HG02840 (cell line): ENCODE measurements at regions not wholly inside any gene's neighbourhood (a gene's known extent, or its start where the extent isn't known, plus 50 kb on each side); places are given as distances from the start of the nearest gene placed in this dataset.
"Not testable (repeated sequence)": the region's sequence is repeated elsewhere in the genome, so short reads cannot be mapped to it uniquely, and the experiment has no call there.

Experiments
- ATAC-seq: cut with Tn5 transposase; IDR thresholded peaks from one replicate; pipeline ENCODE4 v1.9.1; 2021; ENCODE audit warnings: mild to moderate bottlenecking, moderate library complexity, moderate number of reproducible peaks; ENCODE audit not compliant: unreplicated experiment, low FRiP score

DNA sequence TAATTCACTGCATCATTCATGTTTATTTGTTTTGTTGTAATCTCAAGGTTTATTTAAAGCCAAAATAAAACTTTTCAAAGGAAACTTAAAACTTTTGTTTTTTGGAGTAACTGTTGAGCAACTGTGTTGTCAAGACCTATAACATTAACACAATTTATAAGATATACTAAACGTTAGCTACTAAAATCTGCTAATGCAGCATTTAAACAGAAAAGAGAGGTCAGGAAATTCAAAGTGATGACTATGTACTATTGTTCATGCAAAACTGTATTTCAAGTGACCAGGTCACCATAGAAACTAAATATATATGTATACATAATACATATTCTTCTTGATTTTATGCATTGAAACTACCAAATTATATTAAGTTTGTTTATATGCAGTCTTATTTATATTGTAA is 1740.9 kb downstream of the EFNA5 start:
- ATAC-seq: no peak

DNA sequence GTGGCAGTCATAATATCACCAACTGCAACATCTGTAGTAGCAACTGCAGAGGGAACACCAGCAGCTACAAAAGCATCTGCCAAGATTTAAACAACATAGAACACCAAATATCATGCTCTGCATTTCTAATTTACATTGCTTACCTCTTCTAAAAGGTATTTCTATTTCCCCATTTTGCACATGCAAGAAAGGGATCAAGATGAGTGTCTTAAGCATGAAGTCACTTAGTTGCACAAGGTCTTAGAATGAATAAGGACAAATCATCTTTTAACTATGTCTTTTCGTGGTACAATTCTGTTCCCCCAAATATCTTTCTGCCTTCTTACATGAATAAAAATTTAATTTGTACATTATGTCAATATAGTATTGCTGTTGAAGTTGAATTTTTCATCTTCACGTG is 1746.4 kb downstream of the EFNA5 start:
- no peak for ATAC-seq

DNA sequence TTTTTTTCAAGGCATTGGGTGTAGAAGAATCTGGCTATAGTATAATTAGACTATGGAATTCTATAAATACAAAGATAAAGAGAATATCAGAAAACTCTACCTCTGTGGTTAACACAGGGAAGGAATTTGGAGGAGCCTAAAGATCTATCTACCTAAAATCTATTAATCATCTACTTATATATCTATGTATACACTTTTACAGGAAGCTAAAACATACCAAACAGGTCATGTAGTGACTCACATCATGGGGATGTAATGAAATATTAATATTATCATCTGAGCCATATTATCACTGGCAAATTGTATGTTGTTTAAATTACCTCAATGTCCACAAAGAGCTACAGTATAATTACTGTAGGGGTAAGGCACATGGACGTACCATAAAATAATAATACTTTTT is 1748.2 kb downstream of the EFNA5 start:
- ATAC-seq: no peak

DNA sequence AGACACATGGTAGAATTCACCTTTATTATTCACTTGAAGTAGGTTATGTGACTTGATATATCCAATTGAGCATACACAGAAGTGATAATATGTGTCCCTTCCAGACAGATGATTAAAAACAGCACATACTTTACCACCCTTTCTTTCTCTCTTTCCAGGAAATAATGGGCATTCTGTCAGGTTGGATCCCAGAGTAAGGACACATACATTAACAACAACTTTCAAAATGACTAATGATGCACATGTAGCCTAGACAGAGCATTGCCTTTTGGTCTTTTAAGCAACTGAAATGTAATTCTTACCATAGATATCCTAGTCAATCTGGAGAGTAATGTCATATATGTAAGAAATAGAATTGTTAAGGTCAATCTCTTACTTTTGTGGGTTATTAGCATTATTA is 1748.7 kb downstream of the EFNA5 start:
- ATAC-seq: no peak

DNA sequence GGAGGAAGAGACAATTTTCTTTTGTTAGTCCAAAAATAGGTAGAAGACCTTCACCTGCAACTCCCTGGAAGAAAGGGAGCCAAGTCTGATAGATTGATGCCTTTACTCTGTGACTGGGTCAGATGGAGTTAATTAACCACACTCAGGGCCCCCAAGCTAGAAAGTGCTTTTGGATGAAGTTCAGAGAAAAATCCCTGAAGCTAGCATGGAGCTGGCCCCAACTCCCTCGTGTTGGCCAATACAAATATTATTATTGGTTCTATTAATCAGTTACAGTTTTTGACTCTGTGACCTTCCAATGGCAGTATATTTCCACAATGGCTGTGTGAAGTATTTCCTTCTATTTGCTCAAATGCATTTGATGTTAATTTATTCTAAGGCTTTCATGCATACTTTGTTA is 1753.5 kb downstream of the EFNA5 start:
- ATAC-seq: no peak

DNA sequence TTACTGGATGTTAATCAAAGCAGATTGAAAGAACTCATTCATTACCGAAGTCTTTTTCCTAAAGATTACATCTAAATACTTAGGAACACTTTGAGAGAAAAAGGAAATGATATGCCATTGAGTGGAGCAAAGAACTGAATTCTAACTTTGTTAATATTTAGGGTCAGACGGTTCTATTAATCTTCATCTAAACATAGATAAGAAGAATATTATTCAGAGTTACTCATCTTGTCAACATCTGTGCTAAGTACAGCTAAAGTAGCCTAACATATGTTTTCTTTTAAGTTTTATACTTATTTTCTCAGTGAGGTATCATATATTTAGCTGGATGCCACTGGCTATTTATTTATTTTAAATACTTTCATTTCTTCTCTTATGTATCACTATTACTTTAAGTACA is 1763.7 kb downstream of the EFNA5 start:
- ATAC-seq: no peak

DNA sequence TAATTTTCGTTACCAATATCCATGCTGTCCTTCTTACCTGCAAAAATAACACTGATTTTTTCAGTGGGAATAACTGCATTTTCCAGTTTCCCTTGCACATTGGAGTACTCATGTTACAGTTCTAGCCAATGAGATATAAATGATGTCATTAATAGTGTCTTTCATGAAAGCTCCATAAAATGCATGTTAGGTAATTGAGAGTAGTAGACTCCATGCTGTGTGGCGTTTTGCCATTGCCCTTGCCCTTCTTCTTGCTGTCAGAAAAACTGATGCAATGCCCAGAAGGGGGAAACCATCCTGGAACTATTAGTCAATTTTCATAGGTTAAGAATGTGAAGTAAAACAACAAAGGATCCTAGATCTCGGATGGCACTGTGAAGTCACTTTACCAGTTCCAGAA is 1765.3 kb downstream of the EFNA5 start:
- no peak for ATAC-seq

DNA sequence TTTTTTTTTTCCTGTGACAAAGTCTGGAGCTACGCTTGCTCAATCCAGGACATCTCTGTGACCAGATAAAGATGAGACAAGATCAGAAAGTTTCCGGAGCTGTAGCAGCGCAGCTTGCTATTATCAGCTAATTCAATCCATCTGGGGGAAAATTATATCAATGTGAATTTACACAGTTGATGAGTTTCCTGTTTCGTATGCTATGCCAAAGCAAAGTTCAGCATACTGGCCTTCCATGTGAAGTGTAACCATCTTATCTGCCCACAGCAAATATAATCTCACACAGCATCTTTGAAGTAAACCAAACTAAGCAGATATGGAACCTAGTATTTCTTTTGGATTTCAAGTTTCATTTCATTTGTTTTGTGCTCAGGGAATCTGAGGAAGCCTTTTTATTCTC is 1767.7 kb downstream of the EFNA5 start:
- no peak for ATAC-seq

DNA sequence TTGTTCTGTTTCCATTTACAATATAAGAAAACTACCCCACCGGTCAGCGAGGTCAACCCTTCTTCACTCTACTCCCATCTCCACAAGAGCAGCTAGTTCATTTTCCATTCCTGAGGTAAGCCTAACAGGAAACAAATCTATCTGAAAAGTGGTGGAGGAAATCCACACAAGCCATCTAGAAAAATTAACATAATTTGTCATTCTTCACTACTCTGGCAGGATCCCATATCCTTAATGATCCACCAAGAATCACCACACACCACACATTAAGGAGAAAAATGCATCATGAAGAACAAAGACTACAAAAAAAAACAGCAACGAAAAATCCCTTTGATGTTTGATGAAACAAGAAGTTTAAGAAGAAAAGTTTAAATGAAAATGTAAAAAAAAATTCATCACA is 1771.0 kb downstream of the EFNA5 start:
- ATAC-seq: no peak

DNA sequence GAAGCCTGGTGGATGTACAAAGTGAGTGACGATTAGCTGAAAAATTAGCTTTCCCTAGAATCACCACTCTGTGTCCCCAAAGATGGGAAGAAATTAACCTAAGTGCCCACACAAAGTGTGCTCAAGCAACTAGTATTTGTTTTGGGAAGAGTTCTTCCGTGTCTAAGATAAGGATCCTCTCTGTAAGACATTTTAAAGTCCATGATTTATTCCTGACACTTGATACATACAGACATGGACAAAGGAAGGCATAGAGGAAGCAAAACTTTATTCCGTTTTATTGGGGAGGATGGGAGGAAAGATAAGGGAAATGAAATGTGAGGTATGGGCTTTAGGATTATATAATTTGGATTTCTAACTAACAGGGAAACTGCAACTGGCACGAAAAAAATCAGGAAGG is 1772.6 kb downstream of the EFNA5 start:
- ATAC-seq: no peak

DNA sequence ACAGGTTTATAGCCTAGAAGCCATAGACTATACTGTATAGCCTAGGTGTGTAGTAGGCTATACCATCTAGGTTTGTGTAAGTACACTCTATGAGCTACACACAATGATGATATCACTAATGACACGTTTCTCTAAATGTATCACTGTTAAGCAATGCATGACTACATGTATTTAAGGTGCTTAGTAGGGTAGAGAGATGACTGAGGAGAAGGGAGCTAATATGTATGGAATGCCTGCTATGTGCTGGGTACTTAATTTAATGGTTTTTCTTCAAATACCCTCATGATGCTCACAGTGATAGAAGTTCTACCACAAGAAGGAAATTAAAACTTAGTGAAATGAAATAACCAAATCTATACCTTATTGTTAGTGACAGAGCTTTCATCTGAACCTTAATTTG is 1785.5 kb downstream of the EFNA5 start:
- no peak for ATAC-seq

DNA sequence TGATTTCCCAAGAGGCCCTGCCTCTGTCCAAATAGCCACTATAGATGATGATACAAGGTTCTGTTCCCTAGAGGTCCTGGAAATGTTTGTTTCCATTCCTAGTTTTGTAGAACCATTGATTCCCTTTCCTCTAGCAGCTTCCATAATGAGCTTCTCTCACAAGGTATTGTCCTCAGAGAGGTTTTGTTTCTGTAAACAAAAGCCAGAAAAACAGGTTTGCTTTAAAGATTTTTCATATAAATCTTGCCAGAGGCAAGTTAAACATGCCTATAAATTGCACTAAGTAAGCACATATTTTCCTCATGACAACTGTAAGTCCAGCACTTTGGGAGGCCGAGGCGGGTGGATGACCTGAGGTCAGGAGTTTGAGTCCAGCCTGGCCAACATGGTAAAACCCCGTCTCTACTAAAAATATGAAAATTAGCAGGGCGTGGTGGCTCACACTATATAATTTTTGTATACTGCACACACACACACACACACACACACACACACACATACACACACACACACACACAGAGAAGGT is 1787.7 kb downstream of the EFNA5 start:
- no peak for ATAC-seq

DNA sequence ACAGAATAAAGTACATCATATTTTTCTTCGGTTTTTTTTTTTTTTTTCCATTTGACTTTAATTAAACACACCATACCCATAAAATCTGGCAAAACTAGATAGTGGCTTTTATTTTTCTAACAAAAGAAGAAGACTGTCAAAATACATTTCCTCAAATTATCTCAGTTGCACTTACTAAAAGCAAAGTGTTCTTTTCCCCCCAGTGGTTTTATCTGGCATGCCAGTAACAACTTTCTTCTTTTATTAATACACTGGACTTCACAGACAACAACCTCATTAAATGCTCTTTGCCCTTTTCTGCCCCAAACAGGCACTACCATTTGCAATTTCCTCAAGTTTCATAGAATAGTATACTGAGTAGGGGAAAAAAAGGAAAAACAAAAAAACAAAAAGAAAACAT is 1792.3 kb downstream of the EFNA5 start:
- no peak for ATAC-seq

DNA sequence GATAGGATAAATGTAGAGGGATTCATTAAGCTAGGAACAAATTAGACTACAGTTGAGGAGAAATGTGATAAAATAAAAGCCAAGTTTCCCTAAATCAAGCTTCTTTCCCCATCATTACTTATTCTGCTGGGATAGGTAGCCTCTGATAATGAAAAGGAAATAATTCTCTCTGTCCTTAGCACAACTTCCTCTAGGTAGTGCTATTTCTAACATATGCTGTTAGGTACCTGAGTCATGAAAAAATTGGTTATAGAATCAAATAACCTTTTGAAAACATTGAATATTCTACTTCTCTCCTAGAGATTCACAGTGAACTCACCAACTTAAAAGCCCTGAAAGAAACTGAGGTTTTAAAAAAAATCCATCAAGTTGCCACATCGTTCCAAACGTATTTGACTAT is 1793.1 kb downstream of the EFNA5 start:
- ATAC-seq: no peak

DNA sequence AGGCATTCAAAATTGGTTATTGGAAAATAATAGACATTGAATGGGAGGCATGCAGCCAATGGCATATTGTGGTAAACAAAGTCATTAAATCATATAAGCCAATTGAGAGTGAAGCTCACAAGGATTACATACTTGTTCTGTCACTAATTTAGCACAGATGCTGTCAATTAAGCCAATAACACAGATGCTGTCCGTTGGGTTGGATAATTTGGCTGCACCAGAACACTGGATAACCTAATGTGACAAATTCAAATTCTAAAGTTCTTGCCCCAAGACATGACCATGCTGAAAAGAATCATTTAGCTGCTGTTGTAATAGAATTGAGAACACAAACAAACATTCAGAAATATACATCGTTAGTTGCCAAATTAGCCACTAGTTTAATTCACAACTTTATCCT is 1796.4 kb downstream of the EFNA5 start:
- no peak for ATAC-seq

DNA sequence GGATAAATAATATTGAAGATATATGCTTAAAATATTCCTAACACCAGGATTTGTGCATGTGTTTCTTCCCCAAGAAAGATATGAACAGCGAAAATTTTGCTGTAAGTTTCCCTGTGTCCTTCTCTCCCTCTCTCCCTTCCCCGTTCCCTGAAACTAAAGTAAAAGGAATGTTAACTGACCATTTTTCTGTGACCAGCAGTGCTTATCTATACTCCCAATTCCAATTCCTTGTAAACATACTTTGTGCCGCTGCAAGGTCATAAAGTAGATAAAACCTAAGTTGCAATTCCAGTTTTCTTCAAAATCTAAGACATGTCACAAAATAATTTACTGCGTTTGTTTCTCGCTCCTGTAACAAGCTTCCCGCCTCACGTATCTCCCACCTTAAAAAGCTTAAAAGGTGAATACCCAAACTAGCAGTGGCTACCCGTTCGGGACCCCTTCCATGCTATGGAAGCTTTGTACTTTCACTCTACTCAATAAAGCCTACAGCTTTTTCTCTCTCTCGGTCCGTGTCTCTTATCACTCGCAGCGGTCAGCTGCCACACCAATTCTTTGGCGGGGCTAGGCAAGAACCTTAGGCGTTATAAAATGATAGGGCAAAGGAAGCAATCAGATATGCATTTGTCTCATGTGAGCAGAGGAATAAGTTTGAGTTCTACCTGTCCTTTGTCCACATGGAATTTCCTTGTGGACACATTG is 1798.0 kb downstream of the EFNA5 start:
- ATAC-seq: no peak

DNA sequence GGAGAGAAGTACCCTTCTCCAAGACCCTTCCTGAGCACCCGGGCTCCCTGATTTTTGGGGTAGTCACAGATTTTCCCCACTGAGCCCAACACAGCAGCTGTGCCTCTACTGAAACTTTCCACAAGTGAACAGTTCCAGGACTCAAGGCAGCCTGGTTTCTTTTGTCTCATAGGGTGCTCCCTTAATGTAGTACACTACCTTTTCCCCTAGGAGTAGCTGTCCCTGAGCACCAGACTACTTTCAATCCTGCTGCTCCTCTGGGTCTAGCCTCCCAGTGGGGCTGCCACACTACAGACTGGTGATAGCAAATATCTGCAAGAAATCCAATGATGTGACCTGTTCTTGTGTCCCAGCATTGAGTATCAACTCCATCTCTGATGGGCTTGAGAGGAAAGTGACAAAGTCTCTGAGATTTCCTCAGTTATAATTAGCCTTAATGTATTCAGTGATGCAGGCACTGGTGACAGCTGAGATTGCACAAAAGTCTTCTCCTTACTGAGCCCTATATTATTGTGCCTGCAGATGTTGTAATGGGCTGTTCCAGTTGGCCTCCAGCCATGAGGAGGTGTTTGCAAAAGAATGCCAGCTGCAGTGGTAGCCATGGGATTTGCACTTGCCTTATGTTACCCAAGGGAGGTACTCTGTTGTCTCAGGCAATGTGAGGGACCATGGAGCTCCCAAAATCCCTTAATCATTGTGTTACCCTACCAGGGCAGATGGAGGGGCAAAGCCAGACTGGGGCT is 1802.5 kb downstream of the EFNA5 start:
- no peak for ATAC-seq

DNA sequence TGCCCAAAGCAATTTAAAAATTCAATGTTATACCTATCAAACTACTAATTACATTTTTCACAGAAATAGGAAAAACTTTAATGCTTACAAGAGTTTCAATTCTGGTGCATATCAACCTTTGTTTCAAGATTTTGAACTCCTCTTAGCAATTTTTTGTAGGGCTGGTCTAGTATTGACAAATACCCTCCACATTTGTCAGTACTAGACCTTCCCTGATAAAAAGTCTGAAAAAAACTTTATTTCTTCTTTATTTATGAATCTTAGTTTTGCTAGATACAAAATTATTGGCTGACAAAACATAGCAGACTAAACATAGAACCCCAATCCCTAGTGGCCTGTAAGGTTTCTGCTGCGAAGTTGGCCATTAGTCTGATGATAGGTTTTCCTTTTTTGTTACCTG is 1804.9 kb downstream of the EFNA5 start:
- ATAC-seq: no peak

DNA sequence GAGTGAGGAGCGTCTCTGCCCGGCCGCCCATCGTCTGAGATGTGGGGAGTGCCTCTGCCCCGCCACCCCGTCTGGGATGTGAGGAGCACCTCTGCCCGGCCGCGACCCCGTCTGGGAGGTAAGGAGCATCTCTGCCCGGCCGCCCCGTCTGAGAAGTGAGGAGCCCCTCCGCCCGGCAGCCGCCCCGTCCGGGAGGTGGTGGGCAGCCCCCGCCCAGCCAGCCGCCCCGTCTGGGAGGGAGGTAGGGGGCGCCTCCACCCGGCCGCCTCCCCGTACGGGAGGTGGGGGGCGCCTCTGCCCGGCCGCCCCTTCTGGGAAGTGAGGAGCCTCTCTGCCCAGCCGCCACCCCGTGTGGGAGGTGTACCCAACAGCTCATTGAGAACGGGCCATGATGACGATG is 1811.4 kb downstream of the EFNA5 start:
- not testable (repeated sequence) for ATAC-seq

DNA sequence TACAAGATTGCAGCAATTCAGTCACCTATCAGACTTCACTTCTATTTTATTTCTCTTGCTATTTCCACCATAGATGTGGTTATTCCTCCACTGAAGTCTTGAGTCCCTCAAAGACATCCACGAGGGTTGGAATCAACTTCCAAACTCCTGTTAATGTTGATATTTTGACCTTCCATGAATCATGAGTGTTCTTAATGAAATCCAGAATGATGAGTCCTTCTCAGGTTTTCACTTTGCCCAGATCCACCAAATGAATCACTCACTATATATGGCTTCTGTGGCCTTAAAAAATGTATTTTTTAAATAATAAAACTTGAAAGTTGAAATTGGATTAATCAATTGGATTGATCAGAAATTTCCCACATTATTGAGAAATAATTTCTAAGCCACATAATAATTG is 1821.0 kb downstream of the EFNA5 start:
- no peak for ATAC-seq

DNA sequence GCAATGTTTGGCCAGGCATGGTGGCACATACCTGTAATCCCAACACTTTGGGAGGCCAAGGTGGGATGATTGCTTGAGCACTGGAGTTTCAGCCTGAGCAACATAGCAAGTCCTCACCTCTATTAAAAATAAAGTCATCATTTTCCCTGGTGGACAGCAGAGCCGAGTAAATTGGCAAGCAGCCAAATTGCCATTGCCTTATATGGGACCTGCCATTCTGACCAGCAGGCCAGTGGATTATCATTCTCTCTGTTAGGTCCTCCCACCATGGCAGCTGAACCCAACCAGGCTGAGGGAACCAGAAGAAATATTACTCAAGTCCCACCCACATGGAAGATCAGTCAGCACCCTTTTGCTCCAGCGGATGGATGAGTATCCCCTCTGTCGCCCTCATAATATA is 1829.9 kb downstream of the EFNA5 start:
- no peak for ATAC-seq

DNA sequence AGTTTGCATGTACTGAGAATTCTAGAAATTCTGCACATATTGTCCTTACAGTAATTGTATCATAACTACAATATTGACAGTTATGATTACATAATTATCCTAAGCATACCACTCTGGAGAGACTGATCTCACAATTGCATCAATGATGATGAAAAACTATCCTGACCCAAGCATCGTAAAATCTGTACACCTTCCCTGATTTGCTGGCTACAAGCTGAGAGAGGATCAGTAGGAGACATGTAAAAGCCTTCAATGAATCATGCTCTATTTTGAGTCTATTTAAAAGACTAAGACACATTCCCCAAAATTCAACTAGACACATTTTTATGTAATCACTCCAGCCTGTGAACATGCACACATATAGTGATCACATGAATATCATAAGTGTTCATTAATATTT is 1833.8 kb downstream of the EFNA5 start:
- ATAC-seq: no peak
